Ishikawa (cell line): ENCODE measurements at regions not wholly inside any gene's neighbourhood (a gene's known extent, or its start where the extent isn't known, plus 50 kb on each side); places are given as distances from the start of the nearest gene placed in this dataset.

Experiments used
- CEBPB ChIP-seq: IDR thresholded peaks from 2 replicates; pipeline ENCODE4 v1.6.1; 2012
- CREB1 ChIP-seq: IDR thresholded peaks from 2 replicates; pipeline ENCODE4 v1.6.1; 2012; ENCODE audit warnings: low read depth
- EGR1 ChIP-seq: IDR thresholded peaks from 2 replicates; pipeline ENCODE4 v1.6.1; 2012
- EP300 ChIP-seq: IDR thresholded peaks from 2 replicates; pipeline ENCODE4 v1.6.1; 2012; ENCODE audit warnings: borderline replicate concordance
- FOXM1 ChIP-seq: IDR thresholded peaks from 2 replicates; pipeline ENCODE4 v1.6.1; 2012; ENCODE audit warnings: low read depth, borderline replicate concordance
- NFIC ChIP-seq: IDR thresholded peaks from 2 replicates; pipeline ENCODE4 v1.6.1; 2012
- RAD21 ChIP-seq: IDR thresholded peaks from 2 replicates; pipeline ENCODE4 v1.6.1; 2012; ENCODE audit warnings: low read depth
- TAF1 ChIP-seq: IDR thresholded peaks from 2 replicates; pipeline ENCODE4 v1.6.1; 2012; ENCODE audit warnings: low read depth, mild to moderate bottlenecking
- TCF12 ChIP-seq: IDR thresholded peaks from 2 replicates; pipeline ENCODE4 v1.6.1; 2012; ENCODE audit warnings: low read depth
- TEAD4 ChIP-seq: IDR thresholded peaks from 2 replicates; pipeline ENCODE4 v1.6.1; 2012
- YY1 ChIP-seq: IDR thresholded peaks from 2 replicates; pipeline ENCODE4 v1.6.1; 2012; ENCODE audit warnings: low read depth
- ZBTB7A ChIP-seq: IDR thresholded peaks from 2 replicates; pipeline ENCODE4 v1.6.1; 2012; ENCODE audit warnings: low read depth
- TF ChIP-seq, protein P1 (sequence below): IDR thresholded peaks from 2 replicates; pipeline ENCODE4 v1.6.1; 2012
- TF ChIP-seq, protein P2 (sequence below): IDR thresholded peaks from 2 replicates; pipeline ENCODE4 v1.6.1; 2012
- TF ChIP-seq, protein P3 (sequence below): IDR thresholded peaks from 2 replicates; pipeline ENCODE4 v1.6.1; 2012; ENCODE audit warnings: low read depth, mild to moderate bottlenecking

DNA sequence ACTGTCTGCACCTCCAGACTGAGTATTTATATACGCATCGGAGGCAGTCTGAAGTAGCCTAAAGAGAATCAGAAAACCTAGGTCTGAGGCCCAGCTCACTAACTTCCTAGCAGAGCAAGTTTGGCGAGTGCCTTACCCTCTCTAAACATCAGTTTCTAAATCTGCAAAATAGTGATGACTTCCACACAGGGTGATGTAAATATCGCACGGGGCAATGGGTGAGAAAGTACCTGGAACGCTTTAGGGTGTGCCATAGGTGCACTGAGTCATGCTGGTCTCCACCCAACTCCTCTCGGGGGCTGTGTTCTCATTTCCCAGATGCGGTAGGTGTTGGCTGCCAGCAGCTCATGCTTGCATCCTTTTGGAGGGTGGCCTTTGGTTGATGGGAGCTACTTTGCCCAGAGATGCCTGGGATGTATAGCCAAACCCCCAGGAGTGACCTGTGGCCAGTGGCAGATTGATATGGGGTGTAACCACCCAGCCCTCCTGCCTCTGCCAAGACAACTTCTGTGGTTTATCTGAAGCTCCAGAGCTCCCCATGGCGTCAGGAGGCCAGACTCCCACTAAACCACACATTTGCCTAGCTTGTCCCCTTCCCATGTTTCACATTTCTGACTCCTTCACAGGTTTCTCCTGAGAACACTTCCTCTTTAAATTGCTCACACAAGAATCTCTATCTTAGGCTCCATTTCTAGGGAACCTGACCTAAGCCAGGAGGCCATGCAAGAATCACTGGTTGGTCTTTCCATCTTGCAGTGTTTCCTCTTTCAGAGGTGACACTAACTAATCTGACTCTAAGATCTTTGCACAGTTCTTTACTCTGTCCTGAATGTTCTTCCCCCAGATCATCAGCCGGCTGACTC lies 62.0 kb upstream of the TUNAR start:
- TF ChIP-seq EGR1 = no peak

DNA sequence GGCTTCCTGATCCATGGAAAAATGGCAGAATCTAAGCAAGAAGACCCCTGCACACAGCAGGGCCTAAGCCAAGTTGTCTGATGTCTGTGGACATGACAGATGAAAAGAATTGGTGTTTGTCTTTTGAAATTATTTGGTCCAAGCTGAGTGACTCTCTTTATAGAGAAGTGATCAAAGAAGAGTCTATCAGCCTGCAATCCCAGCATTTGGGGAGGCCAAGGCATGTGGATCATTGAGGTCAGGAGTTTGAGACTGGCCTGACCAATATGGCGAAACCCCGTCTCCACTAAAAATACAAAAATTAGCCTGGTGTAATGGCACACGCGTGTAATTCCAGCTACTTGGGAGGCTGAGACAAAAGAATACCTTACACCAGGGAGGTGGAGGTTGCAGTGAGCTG lies 64.8 kb upstream of the TUNAR start:
- no peak for TF ChIP-seq TAF1
- no peak for TF ChIP-seq TEAD4
- TF ChIP-seq CEBPB = no peak
- TF ChIP-seq, protein P1, sequence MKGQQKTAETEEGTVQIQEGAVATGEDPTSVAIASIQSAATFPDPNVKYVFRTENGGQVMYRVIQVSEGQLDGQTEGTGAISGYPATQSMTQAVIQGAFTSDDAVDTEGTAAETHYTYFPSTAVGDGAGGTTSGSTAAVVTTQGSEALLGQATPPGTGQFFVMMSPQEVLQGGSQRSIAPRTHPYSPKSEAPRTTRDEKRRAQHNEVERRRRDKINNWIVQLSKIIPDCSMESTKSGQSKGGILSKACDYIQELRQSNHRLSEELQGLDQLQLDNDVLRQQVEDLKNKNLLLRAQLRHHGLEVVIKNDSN = no peak
- TF ChIP-seq RAD21 = no peak
- no peak for TF ChIP-seq EP300
- TF ChIP-seq FOXM1 = no peak

DNA sequence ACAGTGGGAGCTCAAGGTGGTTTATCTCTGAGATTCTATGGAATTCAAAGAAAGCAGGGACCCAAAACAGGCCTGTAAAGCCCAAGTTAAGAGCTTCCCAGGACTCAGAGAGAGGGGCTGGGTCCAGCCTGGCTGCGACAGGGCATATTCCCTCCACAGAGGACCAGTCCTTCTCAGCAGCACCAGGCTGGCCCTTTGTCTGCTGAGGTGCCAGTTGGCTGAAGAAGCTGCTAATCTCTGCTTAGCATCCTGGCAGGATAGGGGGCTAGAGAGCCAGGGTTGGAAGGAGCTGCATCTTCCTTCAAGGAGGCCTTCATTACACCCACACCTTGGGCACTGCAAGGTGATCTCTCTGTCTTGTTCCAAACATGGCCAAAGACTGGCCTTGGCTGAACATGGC lies 68.3 kb upstream of the TUNAR start:
- TF ChIP-seq RAD21 (no peak), YY1 (no peak), NFIC (no peak), FOXM1 (no peak)

DNA sequence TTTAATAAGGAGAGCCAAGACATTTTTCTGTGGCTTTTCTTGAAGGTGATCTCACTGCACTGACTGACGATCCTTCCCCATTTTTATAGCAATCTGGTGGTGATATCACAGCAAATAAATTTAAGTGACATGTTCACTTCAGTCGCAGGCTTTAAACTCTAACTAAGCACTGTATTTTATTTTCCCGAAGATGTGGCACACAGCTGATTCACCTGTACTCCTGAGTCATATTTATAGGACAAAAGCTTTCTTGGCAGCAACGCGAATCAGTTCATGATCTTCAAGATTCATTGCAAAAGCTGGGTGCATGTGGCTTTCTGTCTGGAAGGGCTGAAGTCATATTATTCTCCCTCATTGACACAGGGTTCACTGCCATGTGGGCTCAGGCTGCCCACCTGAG lies 79.8 kb upstream of the TUNAR start:
- TF ChIP-seq EGR1 (no peak), CREB1 (no peak), ZBTB7A (no peak), TCF12 (no peak), YY1 (no peak), NFIC (no peak), TEAD4 (no peak), RAD21 (no peak), FOXM1 (no peak)
- TF ChIP-seq, protein P1 = no peak
- TF ChIP-seq, protein P2, sequence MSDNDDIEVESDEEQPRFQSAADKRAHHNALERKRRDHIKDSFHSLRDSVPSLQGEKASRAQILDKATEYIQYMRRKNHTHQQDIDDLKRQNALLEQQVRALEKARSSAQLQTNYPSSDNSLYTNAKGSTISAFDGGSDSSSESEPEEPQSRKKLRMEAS = no peak

DNA sequence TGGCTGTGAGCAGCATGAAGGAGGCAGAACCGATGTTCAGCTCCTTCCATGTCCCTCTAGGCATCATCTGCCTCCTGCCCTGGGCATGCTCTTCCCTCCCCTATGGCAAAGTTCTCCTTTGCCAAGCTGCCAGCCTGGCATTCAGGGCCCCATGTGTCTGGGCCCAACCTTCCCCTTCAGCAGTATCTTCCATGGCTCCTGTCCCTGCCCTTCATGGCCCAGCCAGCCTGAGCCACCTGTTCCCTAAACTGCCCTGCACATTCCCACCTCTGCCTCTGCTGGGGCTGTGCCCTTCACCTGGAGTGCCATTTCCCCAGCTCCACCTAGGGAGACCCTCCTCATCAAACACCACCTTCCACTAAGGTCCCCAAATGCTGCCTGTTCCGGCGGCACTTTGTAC lies 74.0 kb upstream of the TCL1A start:
- no peak for TF ChIP-seq EP300
- no peak for TF ChIP-seq CREB1
- no peak for TF ChIP-seq EGR1
- no peak for TF ChIP-seq RAD21
- TF ChIP-seq, protein P1 = no peak
- TF ChIP-seq ZBTB7A = no peak
- no peak for TF ChIP-seq TAF1

DNA sequence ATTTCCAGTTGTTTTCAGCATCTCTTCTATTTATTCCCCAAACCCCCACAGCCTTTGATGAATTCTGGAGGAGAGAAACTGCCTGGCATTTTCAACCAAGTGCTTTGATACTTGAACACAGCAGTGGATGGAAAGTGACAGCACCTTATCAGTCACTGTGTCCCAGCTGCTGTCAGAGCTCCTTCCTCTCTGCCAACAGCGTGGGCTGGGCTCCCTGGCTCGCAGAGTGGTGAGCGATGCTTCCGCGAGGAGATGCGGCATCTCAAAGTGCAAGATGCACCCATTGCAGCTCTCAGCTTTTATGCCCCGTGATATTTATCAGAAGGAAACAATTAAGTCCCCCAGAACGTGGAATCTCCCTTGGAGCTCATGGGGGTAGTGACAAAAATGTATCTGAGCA lies 72.6 kb upstream of the TCL1A start:
- TF ChIP-seq FOXM1 = no peak
- TF ChIP-seq, protein P3, sequence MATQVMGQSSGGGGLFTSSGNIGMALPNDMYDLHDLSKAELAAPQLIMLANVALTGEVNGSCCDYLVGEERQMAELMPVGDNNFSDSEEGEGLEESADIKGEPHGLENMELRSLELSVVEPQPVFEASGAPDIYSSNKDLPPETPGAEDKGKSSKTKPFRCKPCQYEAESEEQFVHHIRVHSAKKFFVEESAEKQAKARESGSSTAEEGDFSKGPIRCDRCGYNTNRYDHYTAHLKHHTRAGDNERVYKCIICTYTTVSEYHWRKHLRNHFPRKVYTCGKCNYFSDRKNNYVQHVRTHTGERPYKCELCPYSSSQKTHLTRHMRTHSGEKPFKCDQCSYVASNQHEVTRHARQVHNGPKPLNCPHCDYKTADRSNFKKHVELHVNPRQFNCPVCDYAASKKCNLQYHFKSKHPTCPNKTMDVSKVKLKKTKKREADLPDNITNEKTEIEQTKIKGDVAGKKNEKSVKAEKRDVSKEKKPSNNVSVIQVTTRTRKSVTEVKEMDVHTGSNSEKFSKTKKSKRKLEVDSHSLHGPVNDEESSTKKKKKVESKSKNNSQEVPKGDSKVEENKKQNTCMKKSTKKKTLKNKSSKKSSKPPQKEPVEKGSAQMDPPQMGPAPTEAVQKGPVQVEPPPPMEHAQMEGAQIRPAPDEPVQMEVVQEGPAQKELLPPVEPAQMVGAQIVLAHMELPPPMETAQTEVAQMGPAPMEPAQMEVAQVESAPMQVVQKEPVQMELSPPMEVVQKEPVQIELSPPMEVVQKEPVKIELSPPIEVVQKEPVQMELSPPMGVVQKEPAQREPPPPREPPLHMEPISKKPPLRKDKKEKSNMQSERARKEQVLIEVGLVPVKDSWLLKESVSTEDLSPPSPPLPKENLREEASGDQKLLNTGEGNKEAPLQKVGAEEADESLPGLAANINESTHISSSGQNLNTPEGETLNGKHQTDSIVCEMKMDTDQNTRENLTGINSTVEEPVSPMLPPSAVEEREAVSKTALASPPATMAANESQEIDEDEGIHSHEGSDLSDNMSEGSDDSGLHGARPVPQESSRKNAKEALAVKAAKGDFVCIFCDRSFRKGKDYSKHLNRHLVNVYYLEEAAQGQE = no peak
- no peak for TF ChIP-seq TCF12
- no peak for TF ChIP-seq YY1
- TF ChIP-seq TAF1 = no peak

DNA sequence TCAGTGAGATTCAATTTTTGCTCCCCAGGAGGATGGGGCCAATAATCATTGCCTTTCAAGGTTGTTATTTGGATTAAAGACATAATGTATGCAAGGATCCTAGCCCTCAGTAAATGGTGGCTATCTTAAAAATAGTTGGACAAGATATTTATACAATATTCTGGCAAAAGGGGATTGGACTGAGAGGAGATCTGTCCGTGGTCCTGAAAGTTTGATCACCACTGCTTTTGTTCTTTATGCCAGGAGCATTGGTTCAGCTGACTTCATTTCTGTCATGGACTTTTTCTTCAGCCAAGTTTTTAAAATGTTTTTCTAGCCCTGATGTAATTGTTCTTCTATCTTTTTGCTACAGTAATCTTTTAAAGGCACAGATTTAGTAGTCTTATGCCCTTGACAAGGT lies 70.2 kb upstream of the TCL1A start:
- TF ChIP-seq, protein P3 = peak; percentile 89
- no peak for TF ChIP-seq YY1
- TF ChIP-seq, protein P2 = no peak
- TF ChIP-seq TEAD4 = no peak
- TF ChIP-seq ZBTB7A = no peak
